WTC11 (cell line): ENCODE measurements at regions not wholly inside any gene's neighbourhood (a gene's known extent, or its start where the extent isn't known, plus 50 kb on each side); places are given as distances from the start of the nearest gene placed in this dataset.

ENCODE experiments used
- ATAC-seq: fragments of 200-7000 bp; cut with Tn5 transposase; 2 replicates; pipeline ENCODE4 v1.10.0; 2021; ENCODE audit warnings: mild to moderate bottlenecking, moderate library complexity
- CTCF ChIA-PET: fragments of 300-600 bp; sonication (Branson Sonifier 250); formaldehyde crosslinking; loops from one replicate; lab custom pipeline; 2021; ENCODE audit warnings: antibody characterized with exemption; lab: Charles Lee
- POLR2A ChIA-PET: fragments of 350-600 bp; sonication (Branson Sonifier 250); formaldehyde crosslinking; loops from one replicate; lab custom pipeline; 2021; ENCODE audit warnings: antibody characterized with exemption; lab: Charles Lee
- DNase-seq: peaks from one replicate; pipeline ENCODE4 v3.0.0; 2021; ENCODE audit warnings: low spot score
- H3K27ac Mint-ChIP-seq: 2 replicates; pipeline ENCODE4 v1.8.0; 2021; ENCODE audit warnings: mixed read lengths
- H3K27me3 Mint-ChIP-seq: 2 replicates; pipeline ENCODE4 v1.8.0; 2021; ENCODE audit warnings: low read depth, mild to moderate bottlenecking, moderate library complexity, mixed read lengths
- H3K36me3 Mint-ChIP-seq: 2 replicates; pipeline ENCODE4 v1.8.0; 2021; ENCODE audit warnings: mixed read lengths
- H3K4me1 Mint-ChIP-seq: 2 replicates; pipeline ENCODE4 v1.8.0; 2022; ENCODE audit warnings: mixed read lengths
- H3K4me3 Mint-ChIP-seq: 2 replicates; pipeline ENCODE4 v1.8.0; 2021; ENCODE audit warnings: mild to moderate bottlenecking, moderate library complexity, mixed read lengths
- H3K9me3 Mint-ChIP-seq: 2 replicates; pipeline ENCODE4 v1.8.0; 2021; ENCODE audit warnings: mixed read lengths
- ARID4B ChIP-seq: sonication (generic); formaldehyde crosslinking; IDR thresholded peaks from 2 replicates; pipeline ENCODE4 v1.8.0; 2023; ENCODE audit warnings: missing genetic modification reagents, mild to moderate bottlenecking, borderline replicate concordance
- CREM ChIP-seq: sonication (generic); formaldehyde crosslinking; IDR thresholded peaks from 2 replicates; pipeline ENCODE4 v1.8.1; 2022; ENCODE audit warnings: mild to moderate bottlenecking, missing genetic modification reagents, moderate library complexity
- E2F4 ChIP-seq: sonication (generic); formaldehyde crosslinking; IDR thresholded peaks from 2 replicates; pipeline ENCODE4 v1.8.1; 2022; ENCODE audit warnings: low read depth, mild to moderate bottlenecking, moderate library complexity, missing genetic modification reagents, borderline replicate concordance
- ESRRA ChIP-seq: sonication (generic); formaldehyde crosslinking; IDR thresholded peaks from 2 replicates; pipeline ENCODE4 v1.8.1; 2022; ENCODE audit warnings: mild to moderate bottlenecking, missing genetic modification reagents, borderline replicate concordance
- FOXJ3 ChIP-seq: sonication (generic); formaldehyde crosslinking; IDR thresholded peaks from 2 replicates; pipeline ENCODE4 v1.9.0; 2021; ENCODE audit warnings: missing genetic modification reagents, mild to moderate bottlenecking, borderline replicate concordance
- FOXP4 ChIP-seq: sonication (generic); formaldehyde crosslinking; IDR thresholded peaks from 2 replicates; pipeline ENCODE4 v1.8.0; 2022; ENCODE audit warnings: mild to moderate bottlenecking, missing genetic modification reagents
- GABPB1 ChIP-seq: sonication (generic); formaldehyde crosslinking; IDR thresholded peaks from 2 replicates; pipeline ENCODE4 v1.8.1; 2023; ENCODE audit warnings: mild to moderate bottlenecking, missing genetic modification reagents
- HMGA2 ChIP-seq: fragments of 250-450 bp; sonication (Bioruptor Pico); IDR thresholded peaks from 2 replicates; pipeline ENCODE4 v1.4.0; 2021; ENCODE audit warnings: mild to moderate bottlenecking, moderate library complexity
- KAT7 ChIP-seq: sonication (generic); formaldehyde crosslinking; IDR thresholded peaks from 2 replicates; pipeline ENCODE4 v1.8.1; 2023; ENCODE audit warnings: missing genetic modification reagents, mild to moderate bottlenecking, borderline replicate concordance
- MAX ChIP-seq: sonication (generic); formaldehyde crosslinking; IDR thresholded peaks from 2 replicates; pipeline ENCODE4 v1.8.0; 2022; ENCODE audit warnings: mild to moderate bottlenecking, missing genetic modification reagents
- NFE2L1 ChIP-seq: sonication (generic); formaldehyde crosslinking; IDR thresholded peaks from 2 replicates; pipeline ENCODE4 v1.8.1; 2023; ENCODE audit warnings: missing genetic modification reagents
- NR3C1 ChIP-seq: sonication (generic); formaldehyde crosslinking; conservative IDR thresholded peaks from 2 replicates; pipeline ENCODE4 v1.8.1; 2023; ENCODE audit warnings: low read depth, mild to moderate bottlenecking, missing genetic modification reagents
- RELA ChIP-seq: sonication (generic); formaldehyde crosslinking; IDR thresholded peaks from 2 replicates; pipeline ENCODE4 v1.8.1; 2022; ENCODE audit warnings: missing genetic modification reagents, mild to moderate bottlenecking, borderline replicate concordance
- RORB ChIP-seq: fragments of 250-450 bp; sonication (Bioruptor Pico); IDR thresholded peaks from 2 replicates; pipeline ENCODE4 v1.9.0; 2021; ENCODE audit warnings: mild to moderate bottlenecking
- TP53 ChIP-seq: sonication (generic); formaldehyde crosslinking; IDR thresholded peaks from 2 replicates; pipeline ENCODE4 v1.8.1; 2023; ENCODE audit warnings: mild to moderate bottlenecking, missing genetic modification reagents
- ZNF219 ChIP-seq: sonication (generic); formaldehyde crosslinking; IDR thresholded peaks from 2 replicates; pipeline ENCODE4 v1.8.0; 2023; ENCODE audit warnings: missing genetic modification reagents, mild to moderate bottlenecking, borderline replicate concordance
- ZNF317 ChIP-seq: sonication (generic); formaldehyde crosslinking; IDR thresholded peaks from 2 replicates; pipeline ENCODE4 v1.8.1; 2023; ENCODE audit warnings: low read depth, mild to moderate bottlenecking, moderate library complexity, missing genetic modification reagents, borderline replicate concordance
- TF ChIP-seq, protein P1 (sequence below): sonication (generic); formaldehyde crosslinking; IDR thresholded peaks from 2 replicates; pipeline ENCODE4 v1.8.0; 2022; ENCODE audit warnings: missing genetic modification reagents
- TF ChIP-seq, protein P2 (sequence below): sonication (generic); formaldehyde crosslinking; IDR thresholded peaks from 2 replicates; pipeline ENCODE4 v1.8.0; 2023; ENCODE audit warnings: missing genetic modification reagents

DNA sequence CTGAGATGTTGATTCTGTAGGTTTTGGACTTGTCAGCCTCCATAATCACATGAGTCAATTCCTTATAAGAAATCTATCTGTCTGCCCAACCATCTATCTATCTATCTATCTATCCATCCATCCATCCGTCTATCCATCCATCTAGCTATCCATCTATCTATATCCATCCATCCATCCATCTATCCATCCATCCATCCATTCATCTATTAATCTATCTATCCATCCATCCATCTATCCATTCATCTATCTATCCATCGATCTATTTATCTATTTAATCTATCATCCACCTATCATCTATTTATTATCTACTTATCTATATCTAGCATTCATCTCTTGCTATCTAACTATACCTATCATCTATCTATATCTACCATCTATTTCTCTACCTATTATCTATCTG is 357.2 kb upstream of the ZNF507 start:
- TF ChIP-seq GABPB1: no peak
- TF ChIP-seq, protein P1, sequence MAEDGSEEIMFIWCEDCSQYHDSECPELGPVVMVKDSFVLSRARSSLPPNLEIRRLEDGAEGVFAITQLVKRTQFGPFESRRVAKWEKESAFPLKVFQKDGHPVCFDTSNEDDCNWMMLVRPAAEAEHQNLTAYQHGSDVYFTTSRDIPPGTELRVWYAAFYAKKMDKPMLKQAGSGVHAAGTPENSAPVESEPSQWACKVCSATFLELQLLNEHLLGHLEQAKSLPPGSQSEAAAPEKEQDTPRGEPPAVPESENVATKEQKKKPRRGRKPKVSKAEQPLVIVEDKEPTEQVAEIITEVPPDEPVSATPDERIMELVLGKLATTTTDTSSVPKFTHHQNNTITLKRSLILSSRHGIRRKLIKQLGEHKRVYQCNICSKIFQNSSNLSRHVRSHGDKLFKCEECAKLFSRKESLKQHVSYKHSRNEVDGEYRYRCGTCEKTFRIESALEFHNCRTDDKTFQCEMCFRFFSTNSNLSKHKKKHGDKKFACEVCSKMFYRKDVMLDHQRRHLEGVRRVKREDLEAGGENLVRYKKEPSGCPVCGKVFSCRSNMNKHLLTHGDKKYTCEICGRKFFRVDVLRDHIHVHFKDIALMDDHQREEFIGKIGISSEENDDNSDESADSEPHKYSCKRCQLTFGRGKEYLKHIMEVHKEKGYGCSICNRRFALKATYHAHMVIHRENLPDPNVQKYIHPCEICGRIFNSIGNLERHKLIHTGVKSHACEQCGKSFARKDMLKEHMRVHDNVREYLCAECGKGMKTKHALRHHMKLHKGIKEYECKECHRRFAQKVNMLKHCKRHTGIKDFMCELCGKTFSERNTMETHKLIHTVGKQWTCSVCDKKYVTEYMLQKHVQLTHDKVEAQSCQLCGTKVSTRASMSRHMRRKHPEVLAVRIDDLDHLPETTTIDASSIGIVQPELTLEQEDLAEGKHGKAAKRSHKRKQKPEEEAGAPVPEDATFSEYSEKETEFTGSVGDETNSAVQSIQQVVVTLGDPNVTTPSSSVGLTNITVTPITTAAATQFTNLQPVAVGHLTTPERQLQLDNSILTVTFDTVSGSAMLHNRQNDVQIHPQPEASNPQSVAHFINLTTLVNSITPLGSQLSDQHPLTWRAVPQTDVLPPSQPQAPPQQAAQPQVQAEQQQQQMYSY (CRISPR knock-in tag): no peak
- no peak for TF ChIP-seq HMGA2 (CRISPR knock-in tag)
- no peak for TF ChIP-seq KAT7 (CRISPR knock-in tag)
- no peak for TF ChIP-seq TP53 (CRISPR knock-in tag)
- TF ChIP-seq RELA: no peak
- no peak for TF ChIP-seq FOXP4
- no peak for TF ChIP-seq E2F4 (CRISPR knock-in tag)
- TF ChIP-seq ZNF317 (CRISPR knock-in tag): no peak
- no peak for TF ChIP-seq NFE2L1
- no peak for TF ChIP-seq ZNF219
- TF ChIP-seq CREM (CRISPR knock-in tag): no peak
- no peak for TF ChIP-seq ESRRA (CRISPR knock-in tag)
- TF ChIP-seq, protein P2, sequence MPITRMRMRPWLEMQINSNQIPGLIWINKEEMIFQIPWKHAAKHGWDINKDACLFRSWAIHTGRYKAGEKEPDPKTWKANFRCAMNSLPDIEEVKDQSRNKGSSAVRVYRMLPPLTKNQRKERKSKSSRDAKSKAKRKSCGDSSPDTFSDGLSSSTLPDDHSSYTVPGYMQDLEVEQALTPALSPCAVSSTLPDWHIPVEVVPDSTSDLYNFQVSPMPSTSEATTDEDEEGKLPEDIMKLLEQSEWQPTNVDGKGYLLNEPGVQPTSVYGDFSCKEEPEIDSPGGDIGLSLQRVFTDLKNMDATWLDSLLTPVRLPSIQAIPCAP (CRISPR knock-in tag): no peak
- no peak for TF ChIP-seq RORB (CRISPR knock-in tag)
- TF ChIP-seq FOXJ3 (CRISPR knock-in tag): no peak
- no peak for TF ChIP-seq ARID4B (CRISPR knock-in tag)
- TF ChIP-seq MAX (CRISPR knock-in tag): no peak
- TF ChIP-seq NR3C1: no peak
- H3K27ac Mint-ChIP-seq: no peak overlapping the region
- H3K36me3 Mint-ChIP-seq: no peaks in the 10 kb centered on the region; the same call in 1 of the 2 replicates
- peaks cover 32% of the 10 kb centered on the region for H3K9me3 Mint-ChIP-seq
- H3K4me3 Mint-ChIP-seq: no peak overlapping the region
- H3K27me3 Mint-ChIP-seq: peaks cover 4% of the 10 kb centered on the region
- ATAC-seq: no peak
- peaks cover 11% of the 10 kb centered on the region for H3K4me1 Mint-ChIP-seq
- CTCF ChIA-PET: no interaction called here
- no peak for DNase-seq
- POLR2A ChIA-PET: no interaction called here
